Colonic mucosa (tissue), 4 donors: ENCODE measurements at regions not wholly inside any gene's neighbourhood (a gene's known extent, or its start where the extent isn't known, plus 50 kb on each side); places are given as distances from the start of the nearest gene placed in this dataset.

Source experiments
- DNase-seq: peaks from one replicate; pipeline ENCODE4 v3.0.0-alpha.2; 2020
- H3K27ac ChIP-seq: fragments of 200-600 bp; one replicate; pipeline ENCODE4 v1.8.0; 2021
- H3K27me3 ChIP-seq: fragments of 200-600 bp; one replicate; pipeline ENCODE4 v1.8.0; 2021
- H3K36me3 ChIP-seq: fragments of 200-600 bp; one replicate; pipeline ENCODE4 v1.8.0; 2021
- H3K4me1 ChIP-seq: fragments of 200-600 bp; one replicate; pipeline ENCODE4 v1.8.0; 2021; ENCODE audit warnings: mild to moderate bottlenecking
- H3K4me3 ChIP-seq: fragments of 200-600 bp; one replicate; pipeline ENCODE4 v1.8.0; 2021
- H3K9ac ChIP-seq, 2 donors: one replicate each; pipeline ENCODE4 v1.7.0; 2013; ENCODE audit warnings: control low read depth in 2 of 2, low read depth in 2 of 2, low read length in 2 of 2
- H3K9me3 ChIP-seq: fragments of 200-600 bp; one replicate; pipeline ENCODE4 v1.8.0; 2021
- CTCF ChIP-seq: fragments of 200-600 bp; IDR thresholded peaks from one replicate; pipeline ENCODE4 v1.8.0; 2022; ENCODE audit warnings: antibody characterized with exemption, mild to moderate bottlenecking
- intact Hi-C: fragments of 100-400 bp; cut with DNase I; formaldehyde crosslinking; loops from one replicate; pipeline ENCODE4 v1.14.1; 2022
- donor health status: healthy.
- donor health status: DM: no; HTN: no; CAD: no.
- donor health status: DM: no; HTN: no; CAD: no.

GRCh38 chr14:94964931-94965330 lies 192.4 kb downstream of the DICER1 start:
- H3K36me3 ChIP-seq = no peaks in the 10 kb centered on the region
- intact Hi-C loops = no loop called here
- no peak for TF ChIP-seq CTCF
- no peaks in the 10 kb centered on the region for H3K4me1 ChIP-seq
- no peaks in the 10 kb centered on the region for H3K9me3 ChIP-seq
- H3K27ac ChIP-seq = no peak overlapping the region
- no peak overlapping the region for H3K9ac ChIP-seq
- no peaks in the 10 kb centered on the region for H3K27me3 ChIP-seq
- no peak overlapping the region for H3K4me3 ChIP-seq
- DNase-seq = no peak

- H3K9ac ChIP-seq = no peak overlapping the region
- intact Hi-C loops = no loop called here
- H3K27ac ChIP-seq = no peak overlapping the region
- DNase-seq = no peak
- no peak for TF ChIP-seq CTCF
- H3K9me3 ChIP-seq = no peaks in the 10 kb centered on the region
- H3K36me3 ChIP-seq = no peaks in the 10 kb centered on the region
- no peaks in the 10 kb centered on the region for H3K27me3 ChIP-seq
- no peaks in the 10 kb centered on the region for H3K4me1 ChIP-seq
- no peak overlapping the region for H3K4me3 ChIP-seq
These were observed 193.1 kb downstream of the DICER1 start for GRCh38 chr14:94964181-94964580.

GRCh38 chr14:94963051-94963450 lies 193.1 kb upstream of the GSC start:
- Histone ChIP-seq H3K36me3 (no peaks in the 10 kb centered on the region), H3K4me3 (no peak overlapping the region), H3K27me3 (no peaks in the 10 kb centered on the region), H3K9ac (no peak overlapping the region), H3K27ac (no peak overlapping the region), H3K4me1 (no peaks in the 10 kb centered on the region), H3K9me3 (no peaks in the 10 kb centered on the region)
- no peak for TF ChIP-seq CTCF
- no peak for DNase-seq
- intact Hi-C loops = no loop called here

GRCh38 chr14:94962166-94962575 lies 192.3 kb upstream of the GSC start:
- Histone ChIP-seq H3K9ac (no peak overlapping the region), H3K27me3 (no peaks in the 10 kb centered on the region), H3K27ac (no peak overlapping the region), H3K9me3 (no peaks in the 10 kb centered on the region), H3K4me3 (no peak overlapping the region), H3K4me1 (no peaks in the 10 kb centered on the region), H3K36me3 (no peaks in the 10 kb centered on the region)
- intact Hi-C loops = no loop called here
- no peak for DNase-seq
- no peak for TF ChIP-seq CTCF

GRCh38 chr14:94961386-94962165 lies 191.7 kb upstream of the GSC start:
- no peaks in the 10 kb centered on the region for H3K27me3 ChIP-seq
- no peaks in the 10 kb centered on the region for H3K4me1 ChIP-seq
- TF ChIP-seq CTCF = no peak
- no peaks in the 10 kb centered on the region for H3K9me3 ChIP-seq
- DNase-seq = no peak
- intact Hi-C loops = no loop called here
- no peaks in the 10 kb centered on the region for H3K36me3 ChIP-seq
- no peak overlapping the region for H3K4me3 ChIP-seq
- H3K27ac ChIP-seq = no peak overlapping the region
- no peak overlapping the region for H3K9ac ChIP-seq
